ENCODE measurements at regions not wholly inside any gene's neighbourhood (a gene's known extent, or its start where the extent isn't known, plus 50 kb on each side); places are given as distances from the start of the nearest gene placed in this dataset.

GRCh38 chr6:78150425-78150824, 497.6 kb downstream of the MEI4 start:
- H3K36me3 ChIP-seq (ENCODE audit: insufficient read depth, low read length), result no peaks in the 10 kb centered on the region
- H3K9me3 Mint-ChIP-seq, result peaks cover 0 to 31% (median 5%) of the 10 kb centered on the region in 5 donors
- no peaks in the 10 kb centered on the region for H3K4me1 Mint-ChIP-seq
- H3K4me1 ChIP-seq (ENCODE audit: insufficient read depth, low read length), result no peaks in the 10 kb centered on the region
- H3K27me3 Mint-ChIP-seq, result no peaks in the 10 kb centered on the region
- ChIA-PET CTCF (no interaction called here), POLR2A (no interaction called here)
- no peak overlapping the region for H3K27ac ChIP-seq (ENCODE audit: low read depth, low read length)
- H3K27ac Mint-ChIP-seq, result no peak overlapping the region
- no peak overlapping the region for H3K4me3 ChIP-seq (ENCODE audit: low read length)
- no peak for DNase-seq
- H3K4me3 Mint-ChIP-seq, result no peak overlapping the region
- no peaks in the 10 kb centered on the region for H3K9me3 ChIP-seq (ENCODE audit: low read length)
- H3K27me3 ChIP-seq (ENCODE audit: insufficient read depth, low read length, poor library complexity, severe bottlenecking), result no peaks in the 10 kb centered on the region
- H3K36me3 Mint-ChIP-seq, result no peaks in the 10 kb centered on the region

DNA sequence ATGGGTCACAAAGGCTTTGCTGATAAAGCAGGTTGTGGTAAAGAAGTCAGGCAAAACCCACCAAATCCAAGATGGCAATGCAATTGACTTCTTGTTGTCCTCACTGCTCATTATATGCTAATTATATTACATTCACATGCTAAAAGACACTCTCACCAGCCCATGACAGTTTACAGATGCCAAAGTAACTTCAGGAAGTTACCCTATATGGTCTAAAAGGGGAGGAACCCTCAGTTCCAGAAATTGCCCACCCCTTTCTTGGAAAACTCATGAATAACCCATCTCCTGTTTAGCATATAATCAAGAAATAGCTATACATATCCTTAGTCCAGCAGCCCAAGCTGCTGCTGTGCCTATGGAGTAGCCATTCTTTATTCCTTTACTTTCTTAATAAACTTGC, 501.1 kb downstream of the MEI4 start:
- no peaks in the 10 kb centered on the region for H3K36me3 ChIP-seq (ENCODE audit: insufficient read depth, low read length)
- no peaks in the 10 kb centered on the region for H3K27me3 ChIP-seq (ENCODE audit: insufficient read depth, low read length, poor library complexity, severe bottlenecking)
- no peaks in the 10 kb centered on the region for H3K4me1 ChIP-seq (ENCODE audit: insufficient read depth, low read length)
- Mint-ChIP-seq H3K4me3 (no peak overlapping the region), H3K27me3 (no peaks in the 10 kb centered on the region), H3K9me3 (peaks cover 0 to 41% (median 4%) of the 10 kb centered on the region in 5 donors), H3K27ac (no peak overlapping the region), H3K4me1 (no peaks in the 10 kb centered on the region), H3K36me3 (no peaks in the 10 kb centered on the region)
- H3K27ac ChIP-seq (ENCODE audit: low read depth, low read length), result no peak overlapping the region
- no peak overlapping the region for H3K4me3 ChIP-seq (ENCODE audit: low read length)
- ChIA-PET CTCF (no interaction called here), POLR2A (no interaction called here)
- DNase-seq, result no peak
- H3K9me3 ChIP-seq (ENCODE audit: low read length), result no peaks in the 10 kb centered on the region

DNA sequence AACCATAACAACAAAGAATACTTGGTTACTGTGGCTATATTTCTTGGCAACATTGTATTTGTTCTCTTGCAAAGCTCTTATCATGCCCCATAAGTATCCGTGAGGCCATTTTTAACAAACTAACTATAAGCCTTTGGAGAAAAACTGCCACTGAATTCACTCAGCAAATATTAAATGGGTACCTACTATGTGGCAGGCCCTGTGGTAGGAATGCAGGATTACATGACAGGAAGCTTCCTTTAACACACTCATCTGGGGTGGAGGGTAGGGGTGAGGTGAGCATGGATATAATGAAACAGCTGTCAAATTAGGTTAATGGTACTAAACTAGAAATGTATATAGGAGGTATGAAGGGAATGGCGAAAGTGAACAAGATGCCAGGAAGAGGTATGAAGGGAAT, 504.8 kb downstream of the MEI4 start:
- no peaks in the 10 kb centered on the region for H3K36me3 Mint-ChIP-seq
- H3K27me3 Mint-ChIP-seq, result no peaks in the 10 kb centered on the region
- Histone ChIP-seq H3K4me1 (ENCODE audit: insufficient read depth, low read length) (no peaks in the 10 kb centered on the region), H3K27me3 (ENCODE audit: insufficient read depth, low read length, poor library complexity, severe bottlenecking) (no peaks in the 10 kb centered on the region), H3K9me3 (ENCODE audit: low read length) (no peaks in the 10 kb centered on the region), H3K36me3 (ENCODE audit: insufficient read depth, low read length) (no peaks in the 10 kb centered on the region), H3K4me3 (ENCODE audit: low read length) (no peak overlapping the region), H3K27ac (ENCODE audit: low read depth, low read length) (no peak overlapping the region)
- H3K4me3 Mint-ChIP-seq, result no peak overlapping the region
- POLR2A ChIA-PET, result no interaction called here
- no peaks in the 10 kb centered on the region for H3K4me1 Mint-ChIP-seq
- peaks cover 0 to 29% (median 4%) of the 10 kb centered on the region in 5 donors for H3K9me3 Mint-ChIP-seq
- no peak for DNase-seq
- H3K27ac Mint-ChIP-seq, result no peak overlapping the region
- CTCF ChIA-PET, result no interaction called here

DNA sequence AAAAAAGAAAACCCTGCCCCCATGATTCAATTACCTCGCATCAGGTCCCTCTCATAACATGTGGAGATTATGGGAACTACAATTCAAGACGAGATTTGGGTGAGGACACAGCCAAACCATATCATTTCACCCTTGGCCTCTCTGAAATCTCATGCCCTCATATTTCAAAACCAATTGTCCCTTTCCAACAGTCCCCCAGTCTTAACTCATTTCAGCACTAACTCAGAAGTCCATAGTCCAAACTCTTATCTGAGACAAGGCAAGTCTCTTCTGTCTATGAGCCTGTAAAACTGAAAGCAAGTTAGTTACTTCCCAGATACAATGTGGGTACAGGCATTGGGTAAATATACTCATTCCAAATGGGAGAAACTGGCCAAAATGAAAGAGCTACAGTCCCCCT, 536.1 kb downstream of the MEI4 start:
- Histone ChIP-seq H3K27ac (ENCODE audit: low read depth, low read length) (no peak overlapping the region), H3K27me3 (ENCODE audit: insufficient read depth, low read length, poor library complexity, severe bottlenecking) (no peaks in the 10 kb centered on the region), H3K36me3 (ENCODE audit: insufficient read depth, low read length) (no peaks in the 10 kb centered on the region), H3K4me3 (ENCODE audit: low read length) (no peak overlapping the region), H3K9me3 (ENCODE audit: low read length) (no peaks in the 10 kb centered on the region), H3K4me1 (ENCODE audit: insufficient read depth, low read length) (no peaks in the 10 kb centered on the region)
- Mint-ChIP-seq H3K4me1 (no peaks in the 10 kb centered on the region), H3K27ac (no peak overlapping the region), H3K9me3 (peaks cover 2 to 13% (median 8%) of the 10 kb centered on the region in 5 donors), H3K4me3 (no peak overlapping the region), H3K36me3 (no peaks in the 10 kb centered on the region), H3K27me3 (no peaks in the 10 kb centered on the region)
- POLR2A ChIA-PET, result no interaction called here
- no peak for DNase-seq
- CTCF ChIA-PET, result no interaction called here

DNA sequence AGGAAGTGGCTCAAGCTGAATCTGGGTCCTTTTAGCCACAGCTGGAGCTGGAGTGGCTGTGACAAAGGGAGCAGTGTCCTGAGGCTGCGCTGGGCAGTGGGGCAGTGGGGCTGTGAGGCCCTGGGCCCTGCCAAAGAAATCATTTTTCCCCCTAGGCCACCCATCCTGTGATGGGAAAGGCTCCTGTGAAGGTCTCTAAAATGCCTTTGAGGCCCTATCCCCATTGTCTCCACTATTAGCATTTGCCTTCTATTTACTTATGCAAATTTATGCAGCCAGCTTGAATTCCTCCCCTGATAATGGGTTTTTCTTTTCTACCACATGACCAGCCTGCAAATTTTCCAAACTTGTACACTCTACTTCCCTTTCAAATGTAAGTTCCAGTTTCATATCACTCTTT, 539.2 kb downstream of the MEI4 start:
- H3K27ac ChIP-seq (ENCODE audit: low read depth, low read length), result no peak overlapping the region
- H3K27me3 Mint-ChIP-seq, result no peaks in the 10 kb centered on the region
- peaks cover 0 to 9% (median 6%) of the 10 kb centered on the region in 5 donors for H3K9me3 Mint-ChIP-seq
- H3K4me1 Mint-ChIP-seq, result no peaks in the 10 kb centered on the region
- H3K36me3 Mint-ChIP-seq, result no peaks in the 10 kb centered on the region
- H3K27me3 ChIP-seq (ENCODE audit: insufficient read depth, low read length, poor library complexity, severe bottlenecking), result no peaks in the 10 kb centered on the region
- H3K9me3 ChIP-seq (ENCODE audit: low read length), result no peaks in the 10 kb centered on the region
- ChIA-PET POLR2A (no interaction called here), CTCF (no interaction called here)
- no peaks in the 10 kb centered on the region for H3K4me1 ChIP-seq (ENCODE audit: insufficient read depth, low read length)
- no peak overlapping the region for H3K4me3 ChIP-seq (ENCODE audit: low read length)
- H3K4me3 Mint-ChIP-seq, result no peak overlapping the region
- H3K36me3 ChIP-seq (ENCODE audit: insufficient read depth, low read length), result no peaks in the 10 kb centered on the region
- no peak for DNase-seq
- H3K27ac Mint-ChIP-seq, result no peak overlapping the region

DNA sequence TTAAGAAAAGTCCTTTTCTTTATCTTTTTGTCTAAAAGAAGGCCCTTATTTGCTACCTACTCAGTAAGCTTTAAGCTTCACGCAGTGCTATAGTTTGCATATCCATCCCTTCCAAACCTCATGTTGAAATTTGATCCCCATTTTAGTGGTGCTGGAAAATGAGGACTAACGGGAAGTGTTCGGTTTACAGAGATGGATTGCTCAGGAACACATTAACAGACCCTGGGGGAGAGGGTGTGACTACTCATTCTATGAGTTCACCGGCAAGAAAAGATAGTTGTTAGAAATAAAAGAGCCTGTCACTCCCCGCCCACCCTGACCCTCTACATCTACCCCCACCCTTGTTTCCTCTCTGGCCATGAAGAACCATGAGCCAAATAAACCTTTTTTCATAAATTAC, 546.2 kb downstream of the MEI4 start:
- ChIA-PET CTCF (no interaction called here), POLR2A (no interaction called here)
- H3K27ac Mint-ChIP-seq, result no peak overlapping the region
- H3K36me3 ChIP-seq (ENCODE audit: insufficient read depth, low read length), result no peaks in the 10 kb centered on the region
- no peak overlapping the region for H3K27ac ChIP-seq (ENCODE audit: low read depth, low read length)
- no peaks in the 10 kb centered on the region for H3K27me3 Mint-ChIP-seq
- H3K4me3 Mint-ChIP-seq, result no peak overlapping the region
- H3K36me3 Mint-ChIP-seq, result no peaks in the 10 kb centered on the region
- no peak overlapping the region for H3K4me3 ChIP-seq (ENCODE audit: low read length)
- H3K4me1 Mint-ChIP-seq, result no peaks in the 10 kb centered on the region
- H3K9me3 Mint-ChIP-seq, result peaks cover 0 to 10% (median 8%) of the 10 kb centered on the region in 5 donors
- H3K4me1 ChIP-seq (ENCODE audit: insufficient read depth, low read length), result no peaks in the 10 kb centered on the region
- no peaks in the 10 kb centered on the region for H3K27me3 ChIP-seq (ENCODE audit: insufficient read depth, low read length, poor library complexity, severe bottlenecking)
- DNase-seq, result no peak
- H3K9me3 ChIP-seq (ENCODE audit: low read length), result no peaks in the 10 kb centered on the region

DNA sequence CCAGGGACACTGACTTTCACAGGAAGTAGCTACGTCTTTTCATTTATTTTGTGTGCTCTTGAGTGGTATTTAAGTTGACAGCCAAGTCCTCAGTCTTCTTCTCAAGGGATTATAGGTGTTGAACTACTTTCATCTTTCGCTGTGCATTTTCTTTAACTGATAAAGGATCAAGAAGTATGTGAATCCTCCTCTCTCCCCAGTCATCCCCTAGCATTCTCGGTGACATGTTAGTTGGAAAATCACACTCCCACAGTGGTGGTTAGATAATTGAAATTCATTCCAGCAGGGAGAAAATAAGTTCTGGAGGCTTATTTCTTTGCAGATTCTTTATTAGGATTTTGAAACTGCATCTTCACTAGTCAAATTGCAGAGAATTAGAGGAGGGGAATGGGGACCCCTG, 569.4 kb downstream of the MEI4 start:
- POLR2A ChIA-PET, result no interaction called here

DNA sequence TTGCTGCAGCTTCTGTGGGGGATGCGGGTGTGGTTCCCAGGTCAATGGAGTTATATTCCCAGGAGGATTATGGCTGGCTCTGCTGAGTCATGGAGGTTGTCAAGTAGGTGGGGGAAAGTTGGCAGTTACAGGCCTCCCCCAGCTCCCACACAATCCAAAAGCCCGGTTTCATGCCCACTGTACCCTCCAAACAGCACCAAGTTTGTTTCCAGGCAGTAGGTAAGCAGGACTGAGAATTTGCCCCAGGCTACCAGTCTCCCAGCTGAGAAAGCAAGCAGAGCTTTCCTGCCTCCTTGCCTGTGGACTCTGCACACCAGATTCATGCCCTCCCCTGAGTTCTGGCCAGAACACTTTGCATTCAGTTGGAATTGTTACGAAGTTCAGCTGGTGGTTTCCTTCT, 578.2 kb downstream of the MEI4 start:
- Mint-ChIP-seq H3K4me3 (no peak overlapping the region), H3K27me3 (no peaks in the 10 kb centered on the region), H3K27ac (no peak overlapping the region), H3K4me1 (no peaks in the 10 kb centered on the region), H3K36me3 (no peaks in the 10 kb centered on the region), H3K9me3 (peaks cover 2 to 16% (median 9%) of the 10 kb centered on the region in 5 donors)
- H3K9me3 ChIP-seq (ENCODE audit: low read length), result no peaks in the 10 kb centered on the region
- no peak overlapping the region for H3K27ac ChIP-seq (ENCODE audit: low read depth, low read length)
- no peak for DNase-seq
- ChIA-PET POLR2A (no interaction called here), CTCF (no interaction called here)
- no peaks in the 10 kb centered on the region for H3K4me1 ChIP-seq (ENCODE audit: insufficient read depth, low read length)
- H3K27me3 ChIP-seq (ENCODE audit: insufficient read depth, low read length, poor library complexity, severe bottlenecking), result no peaks in the 10 kb centered on the region
- H3K4me3 ChIP-seq (ENCODE audit: low read length), result no peak overlapping the region
- H3K36me3 ChIP-seq (ENCODE audit: insufficient read depth, low read length), result no peaks in the 10 kb centered on the region

More for the DNA sequence above, 569.4 kb downstream of the MEI4 start:
- no peaks in the 10 kb centered on the region for H3K4me1 Mint-ChIP-seq
- peaks cover 0 to 10% (median 2%) of the 10 kb centered on the region in 5 donors for H3K9me3 Mint-ChIP-seq
- no peak overlapping the region for H3K4me3 ChIP-seq (ENCODE audit: low read length)
- H3K4me1 ChIP-seq (ENCODE audit: insufficient read depth, low read length), result no peaks in the 10 kb centered on the region
- no peaks in the 10 kb centered on the region for H3K27me3 Mint-ChIP-seq
- CTCF ChIA-PET, result no interaction called here
- no peak overlapping the region for H3K4me3 Mint-ChIP-seq
- H3K36me3 ChIP-seq (ENCODE audit: insufficient read depth, low read length), result no peaks in the 10 kb centered on the region
- no peak overlapping the region for H3K27ac Mint-ChIP-seq
- DNase-seq, result no peak
- H3K36me3 Mint-ChIP-seq, result no peaks in the 10 kb centered on the region
- no peak overlapping the region for H3K27ac ChIP-seq (ENCODE audit: low read depth, low read length)
- no peaks in the 10 kb centered on the region for H3K27me3 ChIP-seq (ENCODE audit: insufficient read depth, low read length, poor library complexity, severe bottlenecking)
- H3K9me3 ChIP-seq (ENCODE audit: low read length), result no peaks in the 10 kb centered on the region

- H3K36me3 ChIP-seq (ENCODE audit: insufficient read depth, low read length), result no peaks in the 10 kb centered on the region
- H3K27me3 ChIP-seq (ENCODE audit: insufficient read depth, low read length, poor library complexity, severe bottlenecking), result no peaks in the 10 kb centered on the region
- Mint-ChIP-seq H3K9me3 (peaks cover 7 to 17% (median 13%) of the 10 kb centered on the region in 5 donors), H3K27me3 (no peaks in the 10 kb centered on the region), H3K27ac (no peak overlapping the region), H3K4me1 (no peaks in the 10 kb centered on the region), H3K36me3 (no peaks in the 10 kb centered on the region), H3K4me3 (no peak overlapping the region)
- no peaks in the 10 kb centered on the region for H3K9me3 ChIP-seq (ENCODE audit: low read length)
- H3K4me1 ChIP-seq (ENCODE audit: insufficient read depth, low read length), result no peaks in the 10 kb centered on the region
- no peak overlapping the region for H3K4me3 ChIP-seq (ENCODE audit: low read length)
- ChIA-PET POLR2A (no interaction called here), CTCF (no interaction called here)
- H3K27ac ChIP-seq (ENCODE audit: low read depth, low read length), result no peak overlapping the region
- DNase-seq, result no peak
Measured at GRCh38 chr6:78243519-78243918, 590.7 kb downstream of the MEI4 start.
